Thymus (tissue), 11 donors: ENCODE measurements at regions not wholly inside any gene's neighbourhood (a gene's known extent, or its start where the extent isn't known, plus 50 kb on each side); places are given as distances from the start of the nearest gene placed in this dataset.
"Not testable (repeated sequence)": the region's sequence is repeated elsewhere in the genome, so short reads cannot be mapped to it uniquely, and the experiment has no call there.

Source experiments
- DNase-seq, 9 donors: peaks; one replicate each; pipeline ENCODE4 v3.0.0-alpha.2; 2013; ENCODE audit warnings: low spot score in 9 of 9, low read depth in 6 of 9, missing footprints in 1 of 9
- H3K27ac ChIP-seq, 2 donors: one replicate each; pipeline ENCODE4 v1.5.1; 2013; ENCODE audit warnings: control low read depth in 1 of 2, low read depth in 1 of 2, low read length in 1 of 2, mild to moderate bottlenecking in 1 of 2, moderate library complexity in 1 of 2
- H3K27me3 ChIP-seq, 2 donors: one replicate each; pipeline ENCODE4 v1.5.1; 2013; ENCODE audit warnings: low read length in 1 of 2; ENCODE audit not compliant: control insufficient read depth in 2 of 2, insufficient read depth in 1 of 2
- H3K36me3 ChIP-seq, 2 donors: one replicate each; pipeline ENCODE4 v1.5.1; 2013; ENCODE audit warnings: low read length in 1 of 2, mild to moderate bottlenecking in 1 of 2, moderate library complexity in 1 of 2; ENCODE audit not compliant: control insufficient read depth in 2 of 2, insufficient read depth in 2 of 2
- H3K4me1 ChIP-seq, 2 donors: one replicate each; pipeline ENCODE4 v1.5.1; 2013; ENCODE audit warnings: low read length in 2 of 2; ENCODE audit not compliant: control insufficient read depth in 2 of 2, insufficient read depth in 2 of 2
- H3K4me3 ChIP-seq, 2 donors: one replicate each; pipeline ENCODE4 v1.5.1; 2013; ENCODE audit warnings: low read length in 2 of 2, control low read depth in 1 of 2, mild to moderate bottlenecking in 1 of 2
- H3K9me3 ChIP-seq, 2 donors: one replicate each; pipeline ENCODE4 v1.5.1; 2013; ENCODE audit warnings: low read length in 1 of 2, mild to moderate bottlenecking in 1 of 2; ENCODE audit not compliant: control insufficient read depth in 2 of 2, insufficient read depth in 1 of 2
- WGBS: extraction: QIAGEN DNeasy Blood & Tissue Kit; methylation state at CpG from one replicate; pipeline ENCODE4 v1.1.7; 2013; 5-methylcytosine and 5-hydroxymethylcytosine counted together
- donor health status: healthy.

DNA sequence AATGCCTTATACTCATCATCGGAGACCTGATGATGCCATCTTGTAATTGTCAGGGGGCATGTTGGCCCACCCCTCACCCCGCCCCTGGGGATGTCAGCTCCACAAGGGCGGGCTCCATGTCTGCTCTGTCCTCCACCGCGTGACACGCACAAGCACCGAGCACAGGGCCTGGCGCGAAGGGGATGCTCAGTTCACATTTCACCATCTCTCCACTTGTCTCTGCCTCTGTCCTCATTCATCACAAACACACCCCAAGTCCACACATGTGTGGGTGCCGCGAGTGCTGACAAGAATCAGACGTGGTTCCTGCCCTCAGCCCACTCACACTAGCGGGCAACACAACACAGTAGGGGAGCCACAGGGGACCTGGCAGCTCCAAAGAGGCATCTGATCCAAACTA, 151.2 kb upstream of the PTPN1 start:
- no peak for DNase-seq
- H3K9me3 ChIP-seq: no peaks in the 10 kb centered on the region
- H3K4me1 ChIP-seq: no peaks in the 10 kb centered on the region
- no peak overlapping the region for H3K27ac ChIP-seq
- no peak overlapping the region for H3K4me3 ChIP-seq
- no peaks in the 10 kb centered on the region for H3K27me3 ChIP-seq
- no peaks in the 10 kb centered on the region for H3K36me3 ChIP-seq
- 95% methylated on average over 13 of the region's 13 CpGs for WGBS

DNA sequence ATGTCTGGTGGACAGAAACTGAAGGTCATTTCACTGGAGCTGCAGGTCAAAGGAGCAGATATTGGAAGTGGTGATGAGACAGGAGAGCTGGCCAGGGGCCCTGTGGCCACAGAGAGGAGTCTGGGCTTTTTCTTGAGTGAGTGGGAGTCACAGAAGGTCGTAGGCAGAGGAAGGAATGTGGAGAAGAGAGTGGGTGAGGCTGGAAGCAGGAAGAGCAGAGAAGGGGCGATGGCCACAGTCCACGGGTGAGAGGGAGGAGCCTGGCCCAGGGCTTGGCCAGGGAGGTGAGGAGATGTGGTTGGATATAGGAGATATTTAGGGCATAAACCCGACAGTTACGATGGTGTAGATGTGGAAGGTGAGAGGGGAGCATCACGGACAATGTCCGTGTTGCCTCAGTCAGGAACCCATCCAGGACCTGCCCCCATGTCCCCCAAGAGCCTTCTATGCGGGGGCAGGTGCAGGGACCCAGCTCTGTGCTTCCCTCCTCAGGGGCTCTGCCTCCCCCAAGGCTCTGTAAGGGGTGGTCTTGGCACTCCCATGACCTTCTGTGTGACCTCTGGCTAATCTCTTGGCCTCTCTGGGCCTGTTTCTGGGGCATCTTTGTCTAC, 150.5 kb upstream of the PTPN1 start:
- no peak for DNase-seq

GRCh38 chr20:50360218-50360672, 149.9 kb upstream of the PTPN1 start:
- Histone ChIP-seq H3K4me1 (no peaks in the 10 kb centered on the region), H3K9me3 (no peaks in the 10 kb centered on the region), H3K4me3 (no peak overlapping the region), H3K27ac (no peak overlapping the region), H3K27me3 (no peaks in the 10 kb centered on the region), H3K36me3 (no peaks in the 10 kb centered on the region)
- no peak for DNase-seq
- WGBS: 95% methylated on average over 8 of the region's 8 CpGs

More for the DNA sequence above, 150.5 kb upstream of the PTPN1 start:
- no peak overlapping the region for H3K27ac ChIP-seq
- H3K27me3 ChIP-seq: no peaks in the 10 kb centered on the region
- no peak overlapping the region for H3K4me3 ChIP-seq
- H3K9me3 ChIP-seq: no peaks in the 10 kb centered on the region
- WGBS: 93% methylated on average over 8 of the region's 8 CpGs
- no peaks in the 10 kb centered on the region for H3K36me3 ChIP-seq
- no peaks in the 10 kb centered on the region for H3K4me1 ChIP-seq

DNA sequence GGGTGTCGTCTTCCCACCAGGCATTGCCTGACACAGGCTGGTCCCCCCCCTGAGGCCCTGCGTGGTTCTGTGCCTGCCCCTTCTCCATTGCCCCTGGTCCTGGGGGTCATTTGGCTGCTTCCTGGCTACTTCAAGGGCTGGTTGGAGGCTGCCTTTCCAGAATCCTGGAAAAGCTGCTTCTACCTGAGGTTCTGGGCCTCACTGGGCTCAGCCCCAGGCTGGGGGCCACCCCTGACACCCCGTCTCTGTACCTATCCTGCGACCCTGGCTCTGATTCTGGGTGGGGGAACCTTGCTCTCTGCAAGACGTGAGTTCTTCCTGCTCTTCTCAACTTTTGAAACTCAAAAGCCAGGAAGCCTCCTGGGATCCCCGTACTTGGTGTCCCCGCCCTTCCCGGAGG, 149.3 kb upstream of the PTPN1 start:
- Histone ChIP-seq H3K4me1 (no peaks in the 10 kb centered on the region), H3K9me3 (no peaks in the 10 kb centered on the region), H3K27me3 (no peaks in the 10 kb centered on the region), H3K36me3 (no peaks in the 10 kb centered on the region), H3K27ac (no peak overlapping the region), H3K4me3 (no peak overlapping the region)
- no peak for DNase-seq
- 89% methylated on average over 8 of the region's 8 CpGs for WGBS

GRCh38 chr20:50362177-50362576, 148.0 kb upstream of the PTPN1 start:
- not testable (repeated sequence) for H3K27ac ChIP-seq, H3K4me1 ChIP-seq, H3K27me3 ChIP-seq, H3K4me3 ChIP-seq, DNase-seq, H3K9me3 ChIP-seq, H3K36me3 ChIP-seq
- WGBS: 98% methylated on average over 4 of the region's 6 CpGs

- 60% methylated on average over 5 of the region's 5 CpGs for WGBS
- Histone ChIP-seq H3K27me3 (no peaks in the 10 kb centered on the region), H3K27ac (no peak overlapping the region), H3K36me3 (no peaks in the 10 kb centered on the region), H3K4me1 (peaks cover 0 to 3% of the 10 kb centered on the region in 2 donors), H3K4me3 (no peak overlapping the region), H3K9me3 (no peaks in the 10 kb centered on the region)
- DNase-seq: no peak
Observed at GRCh38 chr20:50363027-50363426, 147.2 kb upstream of the PTPN1 start.

DNA sequence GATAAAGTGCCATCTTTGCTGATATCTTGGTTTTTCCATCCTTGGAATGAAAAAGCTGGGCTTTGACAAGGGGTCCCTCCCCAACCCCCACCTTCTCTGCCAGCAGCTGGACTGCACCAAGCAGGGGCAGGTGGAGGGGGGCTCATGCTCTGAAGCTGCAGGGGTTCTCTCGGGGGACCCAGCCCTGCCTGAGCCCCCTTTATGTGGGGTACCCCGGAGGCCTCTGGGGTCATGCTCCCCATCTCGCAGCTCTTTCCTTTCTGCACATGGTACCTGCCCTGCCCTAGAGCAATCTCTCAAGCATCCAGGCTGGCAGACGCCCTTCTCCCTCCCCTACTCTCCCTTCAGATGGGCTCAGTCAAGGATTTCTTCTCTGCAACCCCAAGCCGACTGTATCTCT, 146.7 kb upstream of the PTPN1 start:
- H3K4me1 ChIP-seq: peaks cover 0 to 3% of the 10 kb centered on the region in 2 donors
- no peak for DNase-seq
- H3K36me3 ChIP-seq: no peaks in the 10 kb centered on the region
- no peak overlapping the region for H3K4me3 ChIP-seq
- H3K9me3 ChIP-seq: no peaks in the 10 kb centered on the region
- WGBS: 93% methylated on average over 5 of the region's 5 CpGs
- no peak overlapping the region for H3K27ac ChIP-seq
- no peaks in the 10 kb centered on the region for H3K27me3 ChIP-seq

GRCh38 chr20:50364542-50364941, 145.6 kb upstream of the PTPN1 start:
- Histone ChIP-seq H3K27me3 (no peaks in the 10 kb centered on the region), H3K4me1 (peaks cover 0 to 3% of the 10 kb centered on the region in 2 donors), H3K27ac (no peak overlapping the region), H3K36me3 (no peaks in the 10 kb centered on the region), H3K9me3 (no peaks in the 10 kb centered on the region), H3K4me3 (no peak overlapping the region)
- WGBS: 71% methylated on average over 6 of the region's 6 CpGs
- no peak for DNase-seq

GRCh38 chr20:50366270-50367103, 143.7 kb upstream of the PTPN1 start:
- peaks cover 0 to 3% of the 10 kb centered on the region in 2 donors for H3K4me1 ChIP-seq
- DNase-seq: peak in 3 of 9 donors; percentile 33 to 58 (median 36)

More at GRCh38 chr20:50366270-50367103, 143.7 kb upstream of the PTPN1 start:
- Histone ChIP-seq H3K27me3 (no peaks in the 10 kb centered on the region), H3K27ac (peak overlapping the region in 1 of 2 donors; percentile 42), H3K9me3 (no peaks in the 10 kb centered on the region), H3K4me3 (no peak overlapping the region), H3K36me3 (no peaks in the 10 kb centered on the region)
- WGBS: 50% methylated on average over 7 of the region's 7 CpGs
